Hepatocyte (in vitro differentiated cells): ENCODE measurements at regions not wholly inside any gene's neighbourhood (a gene's known extent, or its start where the extent isn't known, plus 50 kb on each side); places are given as distances from the start of the nearest gene placed in this dataset.
"Not testable (repeated sequence)": the region's sequence is repeated elsewhere in the genome, so short reads cannot be mapped to it uniquely, and the experiment has no call there.

Source experiments
- EZH2 ChIP-seq: fragments of 200-600 bp; sonication (generic); IDR thresholded peaks from 2 replicates; pipeline ENCODE4 v1.6.1; 2016; ENCODE audit warnings: antibody characterized with exemption, mild to moderate bottlenecking, borderline replicate concordance
- TF ChIP-seq, protein P1 (sequence below): fragments of 200-600 bp; sonication (generic); IDR thresholded peaks from 2 replicates; pipeline ENCODE4 v1.5.1; 2016; ENCODE audit warnings: antibody characterized with exemption, mild to moderate bottlenecking; ENCODE audit not compliant: poor library complexity

DNA sequence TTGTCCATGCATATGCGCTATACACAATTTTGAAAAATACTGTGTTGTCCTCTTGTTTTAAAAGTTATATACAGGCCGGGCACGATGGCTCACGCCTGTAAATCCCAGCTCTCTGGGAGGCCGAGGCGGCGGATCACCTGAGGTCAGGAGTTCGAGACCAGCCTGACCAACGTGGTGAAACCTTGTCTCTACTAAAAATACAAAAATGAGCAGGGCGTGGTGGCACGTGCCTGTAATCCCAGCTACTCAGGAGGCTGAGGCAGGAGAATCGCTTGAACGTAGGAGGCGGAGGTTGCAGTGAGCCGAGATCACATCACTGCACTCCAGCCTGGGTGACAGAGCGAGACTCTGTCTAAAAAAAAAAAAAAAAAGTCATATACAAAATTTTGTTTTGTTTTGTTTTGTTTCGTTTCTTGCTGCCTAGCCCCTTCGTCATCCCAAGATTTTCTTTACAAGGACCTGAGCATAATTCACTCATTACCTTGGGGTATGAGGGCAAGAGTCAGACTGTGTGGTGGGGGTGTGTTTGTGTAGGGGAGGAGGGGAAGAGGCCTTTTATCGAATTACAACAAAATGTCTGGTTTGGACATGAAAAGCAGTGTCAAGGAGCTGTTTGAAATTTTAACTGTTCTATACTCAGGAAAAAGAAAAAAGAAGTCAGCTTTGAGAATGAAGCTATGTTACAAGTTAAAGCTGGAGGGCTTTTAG is 74.8 kb upstream of the PRSS16 start:
- TF ChIP-seq, protein P1, sequence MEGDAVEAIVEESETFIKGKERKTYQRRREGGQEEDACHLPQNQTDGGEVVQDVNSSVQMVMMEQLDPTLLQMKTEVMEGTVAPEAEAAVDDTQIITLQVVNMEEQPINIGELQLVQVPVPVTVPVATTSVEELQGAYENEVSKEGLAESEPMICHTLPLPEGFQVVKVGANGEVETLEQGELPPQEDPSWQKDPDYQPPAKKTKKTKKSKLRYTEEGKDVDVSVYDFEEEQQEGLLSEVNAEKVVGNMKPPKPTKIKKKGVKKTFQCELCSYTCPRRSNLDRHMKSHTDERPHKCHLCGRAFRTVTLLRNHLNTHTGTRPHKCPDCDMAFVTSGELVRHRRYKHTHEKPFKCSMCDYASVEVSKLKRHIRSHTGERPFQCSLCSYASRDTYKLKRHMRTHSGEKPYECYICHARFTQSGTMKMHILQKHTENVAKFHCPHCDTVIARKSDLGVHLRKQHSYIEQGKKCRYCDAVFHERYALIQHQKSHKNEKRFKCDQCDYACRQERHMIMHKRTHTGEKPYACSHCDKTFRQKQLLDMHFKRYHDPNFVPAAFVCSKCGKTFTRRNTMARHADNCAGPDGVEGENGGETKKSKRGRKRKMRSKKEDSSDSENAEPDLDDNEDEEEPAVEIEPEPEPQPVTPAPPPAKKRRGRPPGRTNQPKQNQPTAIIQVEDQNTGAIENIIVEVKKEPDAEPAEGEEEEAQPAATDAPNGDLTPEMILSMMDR, result not testable (repeated sequence)
- TF ChIP-seq EZH2, result not testable (repeated sequence)
